Endodermal cell (in vitro differentiated cells): ENCODE measurements at regions not wholly inside any gene's neighbourhood (a gene's known extent, or its start where the extent isn't known, plus 50 kb on each side); places are given as distances from the start of the nearest gene placed in this dataset.

Experiments
- DNase-seq: peaks from one replicate; pipeline ENCODE4 v3.0.0-alpha.2; 2017
- H3K27ac ChIP-seq: 2 replicates; pipeline ENCODE4 v1.5.1; 2013; ENCODE audit warnings: mild to moderate bottlenecking, low read depth, low read length, moderate library complexity
- H3K27me3 ChIP-seq: 2 replicates; pipeline ENCODE4 v1.6.1; 2013; ENCODE audit warnings: mild to moderate bottlenecking, low read length, moderate library complexity; ENCODE audit not compliant: insufficient read depth, control insufficient read depth, poor library complexity, severe bottlenecking
- H3K36me3 ChIP-seq: 2 replicates; pipeline ENCODE4 v1.7.0; 2013; ENCODE audit warnings: mild to moderate bottlenecking, low read length, moderate library complexity; ENCODE audit not compliant: control insufficient read depth, insufficient read depth
- H3K4me1 ChIP-seq: one replicate; pipeline ENCODE4 v1.7.0; 2013; ENCODE audit warnings: low read length; ENCODE audit not compliant: control insufficient read depth, insufficient read depth
- H3K4me3 ChIP-seq: 2 replicates; pipeline ENCODE4 v1.5.1; 2013; ENCODE audit warnings: mild to moderate bottlenecking, low read length, moderate library complexity
- H3K9ac ChIP-seq: 2 replicates; pipeline ENCODE4 v1.6.1; 2013; ENCODE audit warnings: mild to moderate bottlenecking, low read length, moderate library complexity; ENCODE audit not compliant: poor library complexity, severe bottlenecking; ENCODE audit errors: extremely low read depth
- H3K9me3 ChIP-seq: 2 replicates; pipeline ENCODE4 v1.6.1; 2013; ENCODE audit warnings: mild to moderate bottlenecking, low read length, moderate library complexity; ENCODE audit not compliant: control insufficient read depth
- H3K27ac Mint-ChIP-seq: 2 replicates; pipeline ENCODE4 v1.8.0; 2020; ENCODE audit warnings: mixed read lengths
- H3K27me3 Mint-ChIP-seq: 2 replicates; pipeline ENCODE4 v1.8.0; 2021; ENCODE audit warnings: mild to moderate bottlenecking, mixed read lengths; ENCODE audit not compliant: insufficient read depth
- H3K36me3 Mint-ChIP-seq: 2 replicates; pipeline ENCODE4 v1.8.0; 2020; ENCODE audit warnings: low read depth, mixed read lengths
- H3K4me1 Mint-ChIP-seq: 2 replicates; pipeline ENCODE4 v1.8.0; 2020; ENCODE audit warnings: mixed read lengths
- H3K4me3 Mint-ChIP-seq: 2 replicates; pipeline ENCODE4 v1.8.0; 2020; ENCODE audit warnings: mild to moderate bottlenecking, moderate library complexity, mixed read lengths
- H3K9me3 Mint-ChIP-seq: 2 replicates; pipeline ENCODE4 v1.8.0; 2020; ENCODE audit warnings: mild to moderate bottlenecking, mixed read lengths
- WGBS, 2 experiments: methylation state at CpG; one replicate each; pipeline versions ENCODE4 v1.1.5 to v1.1.7; 2013; ENCODE audit warnings: missing lambda C conversion rate in 2 of 2, mixed read lengths in 1 of 2; ENCODE audit not compliant: insufficient coverage in 1 of 2, insufficient read length in 1 of 2; 5-methylcytosine and 5-hydroxymethylcytosine counted together
- TF ChIP-seq, protein P1 (sequence below): fragments of 200-600 bp; sonication (generic); conservative IDR thresholded peaks from 2 replicates; pipeline ENCODE4 v1.5.0; 2021; ENCODE audit warnings: antibody characterized with exemption, mild to moderate bottlenecking

DNA sequence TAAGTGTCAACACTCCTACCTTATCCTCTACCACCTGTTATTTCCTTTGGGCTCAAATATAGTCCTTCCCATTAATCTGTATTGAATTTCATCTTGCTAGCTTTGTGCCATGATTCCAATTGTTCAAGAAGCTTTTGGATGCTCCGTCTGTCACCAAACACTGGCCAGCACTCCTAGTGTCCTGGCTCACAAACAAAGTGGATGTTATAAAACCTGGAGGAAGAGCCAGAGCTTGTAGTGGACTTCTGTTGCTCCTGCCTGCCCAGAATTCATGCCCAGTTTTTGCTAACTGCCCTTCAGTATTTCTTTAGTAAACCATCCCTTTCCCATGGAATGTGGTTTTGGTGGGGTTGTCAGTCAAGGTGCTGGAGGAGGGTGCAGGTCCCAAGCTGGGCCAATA lies 77.2 kb upstream of the HS3ST2 start:
- H3K27me3 Mint-ChIP-seq: peaks cover 20% of the 10 kb centered on the region
- Histone ChIP-seq H3K9me3 (no peaks in the 10 kb centered on the region), H3K36me3 (no peaks in the 10 kb centered on the region), H3K27me3 (no peaks in the 10 kb centered on the region), H3K9ac (no peak overlapping the region), H3K4me3 (no peak overlapping the region), H3K4me1 (no peaks in the 10 kb centered on the region), H3K27ac (no peak overlapping the region)
- peaks cover 6% of the 10 kb centered on the region for H3K4me1 Mint-ChIP-seq
- no peaks in the 10 kb centered on the region for H3K36me3 Mint-ChIP-seq
- whole genome bisulfite sequencing, 2 experiments: 89% methylated on average over 1 of the region's 1 CpG
- DNase-seq: peak; percentile 49
- TF ChIP-seq, protein P1, sequence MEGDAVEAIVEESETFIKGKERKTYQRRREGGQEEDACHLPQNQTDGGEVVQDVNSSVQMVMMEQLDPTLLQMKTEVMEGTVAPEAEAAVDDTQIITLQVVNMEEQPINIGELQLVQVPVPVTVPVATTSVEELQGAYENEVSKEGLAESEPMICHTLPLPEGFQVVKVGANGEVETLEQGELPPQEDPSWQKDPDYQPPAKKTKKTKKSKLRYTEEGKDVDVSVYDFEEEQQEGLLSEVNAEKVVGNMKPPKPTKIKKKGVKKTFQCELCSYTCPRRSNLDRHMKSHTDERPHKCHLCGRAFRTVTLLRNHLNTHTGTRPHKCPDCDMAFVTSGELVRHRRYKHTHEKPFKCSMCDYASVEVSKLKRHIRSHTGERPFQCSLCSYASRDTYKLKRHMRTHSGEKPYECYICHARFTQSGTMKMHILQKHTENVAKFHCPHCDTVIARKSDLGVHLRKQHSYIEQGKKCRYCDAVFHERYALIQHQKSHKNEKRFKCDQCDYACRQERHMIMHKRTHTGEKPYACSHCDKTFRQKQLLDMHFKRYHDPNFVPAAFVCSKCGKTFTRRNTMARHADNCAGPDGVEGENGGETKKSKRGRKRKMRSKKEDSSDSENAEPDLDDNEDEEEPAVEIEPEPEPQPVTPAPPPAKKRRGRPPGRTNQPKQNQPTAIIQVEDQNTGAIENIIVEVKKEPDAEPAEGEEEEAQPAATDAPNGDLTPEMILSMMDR: no peak
- no peaks in the 10 kb centered on the region for H3K9me3 Mint-ChIP-seq
- no peak overlapping the region for H3K27ac Mint-ChIP-seq
- H3K4me3 Mint-ChIP-seq: no peak overlapping the region

DNA sequence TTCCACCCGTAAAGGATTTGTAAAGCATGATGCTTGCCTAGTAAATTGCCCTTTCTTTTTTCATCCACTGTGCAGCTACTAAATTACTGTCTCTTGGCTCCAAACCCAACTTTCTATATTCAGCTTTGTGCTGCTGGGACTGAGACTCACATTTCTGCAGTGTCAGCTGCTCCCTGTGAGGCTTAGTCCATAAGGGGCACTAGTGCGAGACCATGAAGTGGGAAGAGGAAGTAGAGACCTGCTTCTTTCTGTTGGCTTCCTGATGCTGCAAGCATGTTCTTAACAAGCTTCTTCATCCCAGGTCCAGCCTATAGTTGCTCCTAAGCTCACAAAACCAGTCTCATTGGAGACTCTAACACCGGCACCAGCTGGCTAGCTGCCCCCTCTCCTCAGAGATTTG lies 74.9 kb upstream of the HS3ST2 start:
- TF ChIP-seq, protein P1: no peak
- Mint-ChIP-seq H3K4me3 (no peak overlapping the region), H3K36me3 (no peaks in the 10 kb centered on the region), H3K27ac (no peak overlapping the region), H3K9me3 (no peaks in the 10 kb centered on the region), H3K27me3 (peaks cover 15% of the 10 kb centered on the region), H3K4me1 (no peaks in the 10 kb centered on the region)
- Histone ChIP-seq H3K27me3 (no peaks in the 10 kb centered on the region), H3K4me1 (no peaks in the 10 kb centered on the region), H3K9ac (no peak overlapping the region), H3K4me3 (no peak overlapping the region), H3K36me3 (no peaks in the 10 kb centered on the region), H3K9me3 (no peaks in the 10 kb centered on the region), H3K27ac (no peak overlapping the region)
- WGBS, 2 experiments: 89 to 91% methylated on average over 3 of the region's 3 CpGs
- no peak for DNase-seq

DNA sequence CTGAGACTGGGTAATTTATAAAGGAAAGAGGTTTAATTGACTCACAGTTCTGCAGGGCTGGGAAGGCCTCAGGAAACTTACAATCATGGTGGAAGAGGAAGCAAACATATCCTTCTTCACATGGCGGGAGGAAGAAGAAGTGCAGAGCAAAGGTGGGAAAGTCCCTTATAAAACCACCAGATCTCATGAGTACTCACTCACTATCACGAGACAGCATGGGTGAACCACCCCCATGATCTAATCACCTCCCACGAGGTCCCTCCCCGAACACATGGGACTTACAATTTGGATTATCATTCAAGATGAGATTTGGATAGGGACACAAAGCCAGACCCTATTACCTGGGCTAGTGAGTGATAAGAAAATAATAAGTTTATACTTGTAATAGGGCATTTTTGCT lies 70.6 kb upstream of the HS3ST2 start:
- Histone ChIP-seq H3K36me3 (no peaks in the 10 kb centered on the region), H3K4me3 (no peak overlapping the region), H3K27me3 (no peaks in the 10 kb centered on the region), H3K9ac (no peak overlapping the region), H3K9me3 (no peaks in the 10 kb centered on the region), H3K27ac (no peak overlapping the region), H3K4me1 (no peaks in the 10 kb centered on the region)
- Mint-ChIP-seq H3K27me3 (peaks cover 21% of the 10 kb centered on the region), H3K27ac (no peak overlapping the region), H3K4me1 (no peaks in the 10 kb centered on the region), H3K4me3 (no peak overlapping the region), H3K9me3 (no peaks in the 10 kb centered on the region), H3K36me3 (no peaks in the 10 kb centered on the region)
- WGBS, 2 experiments: 91 to 100% methylated on average over 2 to 4 of the region's 4 CpGs
- TF ChIP-seq, protein P1: no peak
- no peak for DNase-seq
